Mucosa of stomach (tissue), 1 donor: ENCODE measurements at regions not wholly inside any gene's neighbourhood (a gene's known extent, or its start where the extent isn't known, plus 50 kb on each side); places are given as distances from the start of the nearest gene placed in this dataset.

ENCODE experiments used
- H3K27me3 ChIP-seq: one replicate; pipeline ENCODE4 v1.7.0; 2013; ENCODE audit warnings: mild to moderate bottlenecking, low read length; ENCODE audit not compliant: control insufficient read depth, insufficient read depth
- H3K36me3 ChIP-seq: one replicate; pipeline ENCODE4 v1.7.0; 2013; ENCODE audit warnings: low read length; ENCODE audit not compliant: control insufficient read depth, insufficient read depth
- H3K4me1 ChIP-seq: one replicate; pipeline ENCODE4 v1.7.0; 2013; ENCODE audit warnings: mild to moderate bottlenecking, low read length; ENCODE audit not compliant: control insufficient read depth, insufficient read depth
- H3K4me3 ChIP-seq: one replicate; pipeline ENCODE4 v1.7.0; 2013; ENCODE audit warnings: low read length
- H3K9ac ChIP-seq: one replicate; pipeline ENCODE4 v1.7.0; 2013; ENCODE audit warnings: mild to moderate bottlenecking, low read length, moderate library complexity
- H3K9me3 ChIP-seq: one replicate; pipeline ENCODE4 v1.7.0; 2013; ENCODE audit warnings: mild to moderate bottlenecking, low read length, moderate library complexity; ENCODE audit not compliant: control insufficient read depth
- donor health status: Pancreatic carcinoma.

- no peaks in the 10 kb centered on the region for H3K36me3 ChIP-seq
- no peaks in the 10 kb centered on the region for H3K4me1 ChIP-seq
- no peaks in the 10 kb centered on the region for H3K9me3 ChIP-seq
- H3K4me3 ChIP-seq, result no peak overlapping the region
- no peak overlapping the region for H3K9ac ChIP-seq
- no peaks in the 10 kb centered on the region for H3K27me3 ChIP-seq
Observed at GRCh38 chr6:22899426-22899825, 330.1 kb downstream of the HDGFL1 start.

GRCh38 chr6:22903826-22904225 lies 334.5 kb downstream of the HDGFL1 start:
- Histone ChIP-seq H3K9me3 (no peaks in the 10 kb centered on the region), H3K4me1 (no peaks in the 10 kb centered on the region), H3K27me3 (no peaks in the 10 kb centered on the region), H3K36me3 (no peaks in the 10 kb centered on the region), H3K9ac (no peak overlapping the region), H3K4me3 (no peak overlapping the region)

GRCh38 chr6:22904431-22904830 lies 335.1 kb downstream of the HDGFL1 start:
- Histone ChIP-seq H3K9me3 (no peaks in the 10 kb centered on the region), H3K4me3 (no peak overlapping the region), H3K4me1 (no peaks in the 10 kb centered on the region), H3K9ac (no peak overlapping the region), H3K27me3 (no peaks in the 10 kb centered on the region), H3K36me3 (no peaks in the 10 kb centered on the region)

GRCh38 chr6:22906091-22906549 lies 336.8 kb downstream of the HDGFL1 start:
- Histone ChIP-seq H3K4me3 (no peak overlapping the region), H3K9me3 (no peaks in the 10 kb centered on the region), H3K36me3 (no peaks in the 10 kb centered on the region), H3K4me1 (no peaks in the 10 kb centered on the region), H3K9ac (no peak overlapping the region), H3K27me3 (no peaks in the 10 kb centered on the region)

- Histone ChIP-seq H3K9ac (no peak overlapping the region), H3K4me1 (no peaks in the 10 kb centered on the region), H3K9me3 (no peaks in the 10 kb centered on the region), H3K4me3 (no peak overlapping the region), H3K27me3 (no peaks in the 10 kb centered on the region), H3K36me3 (no peaks in the 10 kb centered on the region)
Observed at GRCh38 chr6:22907085-22907484, 337.7 kb downstream of the HDGFL1 start.

- Histone ChIP-seq H3K9me3 (no peaks in the 10 kb centered on the region), H3K36me3 (no peaks in the 10 kb centered on the region), H3K9ac (no peak overlapping the region)
Observed at GRCh38 chr6:22910370-22910769, 341.0 kb downstream of the HDGFL1 start.

GRCh38 chr6:22913612-22914011 lies 344.2 kb downstream of the HDGFL1 start:
- H3K36me3 ChIP-seq, result no peaks in the 10 kb centered on the region
- H3K9me3 ChIP-seq, result no peaks in the 10 kb centered on the region
- H3K4me1 ChIP-seq, result no peaks in the 10 kb centered on the region
- H3K9ac ChIP-seq, result no peak overlapping the region
- no peak overlapping the region for H3K4me3 ChIP-seq
- no peaks in the 10 kb centered on the region for H3K27me3 ChIP-seq

More at GRCh38 chr6:22910370-22910769, 341.0 kb downstream of the HDGFL1 start:
- no peaks in the 10 kb centered on the region for H3K4me1 ChIP-seq
- H3K4me3 ChIP-seq, result no peak overlapping the region
- H3K27me3 ChIP-seq, result no peaks in the 10 kb centered on the region

- H3K9ac ChIP-seq, result no peak overlapping the region
- H3K4me3 ChIP-seq, result no peak overlapping the region
- no peaks in the 10 kb centered on the region for H3K9me3 ChIP-seq
- H3K36me3 ChIP-seq, result no peaks in the 10 kb centered on the region
- H3K4me1 ChIP-seq, result no peaks in the 10 kb centered on the region
- H3K27me3 ChIP-seq, result no peaks in the 10 kb centered on the region
Observed at GRCh38 chr6:22917344-22917743, 348.0 kb downstream of the HDGFL1 start.

- no peak overlapping the region for H3K9ac ChIP-seq
- H3K9me3 ChIP-seq, result no peaks in the 10 kb centered on the region
- H3K27me3 ChIP-seq, result no peaks in the 10 kb centered on the region
- H3K4me3 ChIP-seq, result no peak overlapping the region
- no peaks in the 10 kb centered on the region for H3K36me3 ChIP-seq
- H3K4me1 ChIP-seq, result no peaks in the 10 kb centered on the region
Observed at GRCh38 chr6:22921828-22922227, 352.5 kb downstream of the HDGFL1 start.

- H3K9ac ChIP-seq, result no peak overlapping the region
- no peaks in the 10 kb centered on the region for H3K36me3 ChIP-seq
- no peak overlapping the region for H3K4me3 ChIP-seq
- no peaks in the 10 kb centered on the region for H3K27me3 ChIP-seq
- no peaks in the 10 kb centered on the region for H3K4me1 ChIP-seq
- no peaks in the 10 kb centered on the region for H3K9me3 ChIP-seq
Observed at GRCh38 chr6:22925304-22925835, 356.0 kb downstream of the HDGFL1 start.

GRCh38 chr6:22925920-22926789 lies 356.8 kb downstream of the HDGFL1 start:
- no peaks in the 10 kb centered on the region for H3K36me3 ChIP-seq
- H3K27me3 ChIP-seq, result no peaks in the 10 kb centered on the region
- H3K4me1 ChIP-seq, result no peaks in the 10 kb centered on the region
- H3K9me3 ChIP-seq, result no peaks in the 10 kb centered on the region
- H3K4me3 ChIP-seq, result no peak overlapping the region
- H3K9ac ChIP-seq, result no peak overlapping the region

- H3K9ac ChIP-seq, result no peak overlapping the region
- H3K27me3 ChIP-seq, result no peaks in the 10 kb centered on the region
- H3K36me3 ChIP-seq, result no peaks in the 10 kb centered on the region
- no peak overlapping the region for H3K4me3 ChIP-seq
- no peaks in the 10 kb centered on the region for H3K9me3 ChIP-seq
- no peaks in the 10 kb centered on the region for H3K4me1 ChIP-seq
Observed at GRCh38 chr6:22926790-22927354, 357.5 kb downstream of the HDGFL1 start.
